ENCODE measurements at regions not wholly inside any gene's neighbourhood (a gene's known extent, or its start where the extent isn't known, plus 50 kb on each side); places are given as distances from the start of the nearest gene placed in this dataset.

DNA sequence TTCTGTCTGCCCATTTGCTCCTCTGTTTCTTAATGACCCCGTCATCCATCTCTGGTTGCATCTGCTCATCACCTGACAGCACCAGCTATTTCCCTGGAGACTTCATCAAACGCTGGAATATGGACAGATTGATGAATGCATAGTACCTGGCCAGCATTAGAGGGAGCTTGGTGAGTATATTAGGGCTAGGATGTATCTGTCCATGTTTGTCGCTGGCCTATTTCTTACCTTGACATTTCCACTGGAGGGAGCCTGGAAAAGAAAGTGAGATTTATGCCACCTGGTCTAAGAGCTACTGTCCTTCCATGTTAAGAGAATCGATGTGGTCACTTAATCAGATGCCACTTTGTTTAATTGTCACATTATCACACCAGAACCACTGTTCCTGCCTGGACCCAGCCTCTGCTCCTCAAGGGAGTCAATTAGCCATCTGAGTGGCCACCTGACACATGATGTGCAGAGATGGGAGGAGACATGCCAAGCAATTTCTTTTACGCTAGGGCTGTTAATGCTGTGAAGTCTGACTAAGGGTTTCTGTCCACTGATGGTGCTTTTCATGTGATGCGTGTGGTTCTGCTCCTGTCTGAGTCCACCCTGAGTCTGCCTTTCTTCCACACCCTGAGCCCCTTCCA, 75.3 kb upstream of the SFSWAP start:
- no peak for DNase-seq
- in situ Hi-C loops (cut with HindIII; ENCODE audit: low pct_ligation_motif_present, low sequenced_read_pairs), result no loop called here
- Histone ChIP-seq H3K27ac (no peak overlapping the region), H3K27me3 (replicated peaks) (no peaks in the 10 kb centered on the region), H3K36me3 (replicated peaks) (no peaks in the 10 kb centered on the region), H3K4me3 (ENCODE audit: low read depth, low read length) (no peak overlapping the region)
- TF ChIP-seq, protein P1, sequence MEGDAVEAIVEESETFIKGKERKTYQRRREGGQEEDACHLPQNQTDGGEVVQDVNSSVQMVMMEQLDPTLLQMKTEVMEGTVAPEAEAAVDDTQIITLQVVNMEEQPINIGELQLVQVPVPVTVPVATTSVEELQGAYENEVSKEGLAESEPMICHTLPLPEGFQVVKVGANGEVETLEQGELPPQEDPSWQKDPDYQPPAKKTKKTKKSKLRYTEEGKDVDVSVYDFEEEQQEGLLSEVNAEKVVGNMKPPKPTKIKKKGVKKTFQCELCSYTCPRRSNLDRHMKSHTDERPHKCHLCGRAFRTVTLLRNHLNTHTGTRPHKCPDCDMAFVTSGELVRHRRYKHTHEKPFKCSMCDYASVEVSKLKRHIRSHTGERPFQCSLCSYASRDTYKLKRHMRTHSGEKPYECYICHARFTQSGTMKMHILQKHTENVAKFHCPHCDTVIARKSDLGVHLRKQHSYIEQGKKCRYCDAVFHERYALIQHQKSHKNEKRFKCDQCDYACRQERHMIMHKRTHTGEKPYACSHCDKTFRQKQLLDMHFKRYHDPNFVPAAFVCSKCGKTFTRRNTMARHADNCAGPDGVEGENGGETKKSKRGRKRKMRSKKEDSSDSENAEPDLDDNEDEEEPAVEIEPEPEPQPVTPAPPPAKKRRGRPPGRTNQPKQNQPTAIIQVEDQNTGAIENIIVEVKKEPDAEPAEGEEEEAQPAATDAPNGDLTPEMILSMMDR (IDR thresholded peaks at IDR 0.05; ENCODE audit: low read depth, low read length, missing control alignments), result no peak

GRCh38 chr12:131636266-131636665, 74.6 kb upstream of the SFSWAP start:
- in situ Hi-C loops (cut with HindIII; ENCODE audit: low pct_ligation_motif_present, low sequenced_read_pairs), result no loop called here
- no peaks in the 10 kb centered on the region for H3K27me3 ChIP-seq (replicated peaks)
- no peak overlapping the region for H3K4me3 ChIP-seq (ENCODE audit: low read depth, low read length)
- H3K36me3 ChIP-seq (replicated peaks), result no peaks in the 10 kb centered on the region
- no peak for DNase-seq
- no peak overlapping the region for H3K27ac ChIP-seq
- TF ChIP-seq, protein P1 (IDR thresholded peaks at IDR 0.05; ENCODE audit: low read depth, low read length, missing control alignments), result no peak

- Histone ChIP-seq H3K27ac (no peak overlapping the region), H3K36me3 (replicated peaks) (no peaks in the 10 kb centered on the region), H3K27me3 (replicated peaks) (no peaks in the 10 kb centered on the region), H3K4me3 (ENCODE audit: low read depth, low read length) (no peak overlapping the region)
- no peak for DNase-seq
- in situ Hi-C loops (cut with HindIII; ENCODE audit: low pct_ligation_motif_present, low sequenced_read_pairs), result no loop called here
- TF ChIP-seq, protein P1 (IDR thresholded peaks at IDR 0.05; ENCODE audit: low read depth, low read length, missing control alignments), result no peak
Observed at GRCh38 chr12:131636940-131637750, 73.7 kb upstream of the SFSWAP start.

GRCh38 chr12:131637986-131638385, 72.9 kb upstream of the SFSWAP start:
- DNase-seq, result no peak
- TF ChIP-seq, protein P1 (IDR thresholded peaks at IDR 0.05; ENCODE audit: low read depth, low read length, missing control alignments), result no peak
- Histone ChIP-seq H3K27ac (no peak overlapping the region), H3K36me3 (replicated peaks) (no peaks in the 10 kb centered on the region), H3K27me3 (replicated peaks) (no peaks in the 10 kb centered on the region), H3K4me3 (ENCODE audit: low read depth, low read length) (no peak overlapping the region)
- in situ Hi-C loops (cut with HindIII; ENCODE audit: low pct_ligation_motif_present, low sequenced_read_pairs), result no loop called here

GRCh38 chr12:131639270-131639940, 71.5 kb upstream of the SFSWAP start:
- H3K4me3 ChIP-seq (ENCODE audit: low read depth, low read length), result no peak overlapping the region
- in situ Hi-C loops (cut with HindIII; ENCODE audit: low pct_ligation_motif_present, low sequenced_read_pairs), result no loop called here
- DNase-seq, result no peak
- no peaks in the 10 kb centered on the region for H3K27me3 ChIP-seq (replicated peaks)
- H3K27ac ChIP-seq, result no peak overlapping the region
- H3K36me3 ChIP-seq (replicated peaks), result no peaks in the 10 kb centered on the region
- TF ChIP-seq, protein P1 (IDR thresholded peaks at IDR 0.05; ENCODE audit: low read depth, low read length, missing control alignments), result no peak

Data from brain microvascular endothelial cell (primary cell).